SHP77 (cell line): ENCODE measurements at regions not wholly inside any gene's neighbourhood (a gene's known extent, or its start where the extent isn't known, plus 50 kb on each side); places are given as distances from the start of the nearest gene placed in this dataset.
A peak's percentile ranks its signal among the peaks of the same experiment; 100 is the strongest.
"Not testable (repeated sequence)": the region's sequence is repeated elsewhere in the genome, so short reads cannot be mapped to it uniquely, and the experiment has no call there.

Experiments
- DNase-seq, 2 experiments: peaks; one replicate each; lab custom pipeline; 2025; lab: John Stamatoyannopoulos, UW

GRCh38 chr4:64967286-64967685, 558.0 kb upstream of the TECRL start:
- DNase-seq: no peak

DNA sequence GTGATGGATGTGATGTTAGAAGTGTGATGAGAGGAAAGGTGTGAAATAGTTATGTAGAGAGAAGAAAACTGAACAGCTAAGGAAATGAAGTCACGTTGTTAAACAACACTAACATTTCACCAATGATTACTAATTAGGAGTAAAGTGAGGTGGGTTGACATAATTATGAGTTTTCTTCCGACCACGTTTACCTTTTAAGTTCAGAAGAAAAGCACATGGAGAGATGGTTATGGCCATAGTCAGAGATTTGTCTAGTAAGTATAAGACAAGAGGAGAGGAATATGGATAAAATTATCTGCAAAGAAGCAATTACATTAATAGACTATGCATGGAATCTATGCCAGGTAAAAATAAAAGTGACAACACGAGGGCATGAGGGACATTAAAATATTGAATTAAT, 551.3 kb upstream of the TECRL start:
- no peak for DNase-seq

DNA sequence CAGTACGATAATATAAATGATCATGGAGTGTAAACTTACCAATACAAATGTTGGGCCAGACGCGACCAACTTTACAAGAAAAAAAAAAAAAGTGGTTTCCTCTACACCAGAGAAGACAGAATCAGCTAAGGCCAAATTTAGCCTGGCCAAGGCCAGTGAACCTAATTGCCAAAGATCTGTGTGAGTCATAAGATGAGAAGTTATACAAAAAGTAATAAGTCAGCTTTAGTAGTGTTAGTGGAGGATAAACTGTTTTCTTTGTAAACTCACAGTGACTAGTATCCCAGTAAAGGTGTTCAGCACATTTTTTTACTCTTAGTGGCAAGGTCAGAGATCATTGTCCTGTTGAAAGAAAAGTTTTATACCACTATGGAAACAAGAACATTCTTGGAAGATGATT, 531.4 kb upstream of the TECRL start:
- no peak for DNase-seq

- no peak for DNase-seq
Measured at GRCh38 chr4:64935469-64936001, 526.3 kb upstream of the TECRL start.

- DNase-seq: no peak
Measured at GRCh38 chr4:64911846-64912245, 502.6 kb upstream of the TECRL start.

DNA sequence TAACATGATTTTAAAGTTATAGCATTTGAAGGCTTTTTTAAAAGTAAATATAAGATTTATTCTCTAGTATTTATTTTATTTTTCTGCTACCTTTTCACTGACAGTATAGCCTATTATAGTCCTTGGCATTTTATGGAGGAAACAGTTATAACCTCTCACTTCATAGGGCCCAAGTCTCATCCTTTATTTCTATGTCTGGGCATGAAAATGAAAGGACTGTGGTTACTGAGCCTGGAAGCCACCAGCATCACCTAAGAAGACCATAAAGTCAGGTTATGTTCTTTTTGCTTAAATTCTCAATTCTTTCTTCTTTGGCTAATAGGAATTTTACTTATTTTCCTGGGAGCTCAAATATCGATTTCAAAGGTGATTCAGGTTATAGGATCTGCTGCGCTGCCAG, 494.7 kb upstream of the TECRL start:
- DNase-seq: no peak

GRCh38 chr4:64899563-64899962, 490.3 kb upstream of the TECRL start:
- DNase-seq: no peak

DNA sequence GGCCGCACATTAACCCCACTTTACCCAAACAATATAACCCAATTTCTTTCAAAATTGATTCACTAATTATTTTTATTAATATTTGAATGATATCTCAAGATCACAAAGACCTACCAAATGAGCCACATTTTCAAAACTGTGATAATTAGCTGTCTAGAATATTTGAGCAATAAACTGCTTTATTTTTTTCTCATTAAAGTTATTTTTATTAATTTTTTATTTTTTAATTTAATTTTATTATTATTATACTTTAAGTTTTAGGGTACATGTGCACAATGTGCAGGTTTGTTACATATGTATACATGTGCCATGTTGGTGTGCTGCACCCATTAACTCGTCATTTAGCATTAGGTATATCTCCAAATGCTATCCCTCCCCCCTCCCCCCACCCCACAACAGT, 489.8 kb upstream of the TECRL start:
- DNase-seq: not testable (repeated sequence)

GRCh38 chr4:64897683-64898082, 488.4 kb upstream of the TECRL start:
- DNase-seq: no peak

GRCh38 chr4:64895031-64895430, 485.8 kb upstream of the TECRL start:
- no peak for DNase-seq

DNA sequence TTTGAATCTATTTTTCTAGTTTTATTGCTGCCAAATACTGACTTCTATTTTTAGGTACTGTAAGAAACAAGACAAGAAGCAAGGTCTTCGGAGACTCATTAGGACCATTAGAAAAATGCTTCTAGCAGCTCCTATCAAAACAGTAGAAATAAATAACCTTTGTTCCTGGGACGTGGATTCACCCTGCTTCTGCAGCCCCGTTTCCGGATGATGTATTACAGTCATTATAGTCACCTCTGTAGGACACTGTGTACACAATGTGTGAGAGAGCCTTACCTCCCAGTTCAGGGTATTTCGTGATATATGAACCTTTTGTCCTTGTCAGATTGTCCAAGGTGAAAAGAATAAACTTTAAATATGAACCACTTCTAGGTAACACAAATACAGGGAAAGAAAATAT, 484.0 kb upstream of the TECRL start:
- peak; percentile 80 to 83 for DNase-seq

GRCh38 chr4:64889906-64890610, 480.8 kb upstream of the TECRL start:
- DNase-seq: no peak

DNA sequence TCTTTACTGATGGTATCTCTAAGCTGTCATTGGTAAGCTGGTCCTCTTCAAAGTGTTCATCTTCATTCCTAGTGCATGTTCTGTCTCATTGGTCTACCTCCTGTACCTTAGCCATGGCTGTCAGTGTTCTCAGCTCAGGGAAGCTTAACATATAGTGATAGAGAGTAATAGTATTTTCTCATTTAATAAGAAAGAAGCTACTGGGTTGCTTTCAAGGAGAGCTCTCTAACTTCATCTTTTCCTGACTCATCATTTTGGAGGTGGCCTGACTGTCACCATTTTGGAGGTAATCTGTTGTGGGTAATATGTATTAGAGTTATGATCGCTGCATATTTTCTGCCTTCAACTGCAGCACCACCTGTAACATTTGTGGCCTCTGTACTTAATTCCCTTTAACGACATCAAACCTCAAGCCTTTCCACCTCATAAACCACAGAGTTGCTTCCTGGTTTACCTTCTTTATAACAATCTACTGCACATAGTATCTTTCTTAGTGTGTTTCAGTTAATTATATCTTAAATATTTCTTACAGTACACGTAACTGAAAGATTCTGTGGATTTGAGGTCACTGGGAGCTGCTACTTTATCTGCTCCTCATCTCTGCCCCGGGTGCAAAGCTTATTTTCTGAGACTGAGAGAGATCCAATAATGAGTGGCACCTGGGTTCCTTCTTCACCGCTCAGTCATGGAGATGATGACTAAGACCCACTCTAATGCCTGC, 474.0 kb upstream of the TECRL start:
- DNase-seq: no peak

DNA sequence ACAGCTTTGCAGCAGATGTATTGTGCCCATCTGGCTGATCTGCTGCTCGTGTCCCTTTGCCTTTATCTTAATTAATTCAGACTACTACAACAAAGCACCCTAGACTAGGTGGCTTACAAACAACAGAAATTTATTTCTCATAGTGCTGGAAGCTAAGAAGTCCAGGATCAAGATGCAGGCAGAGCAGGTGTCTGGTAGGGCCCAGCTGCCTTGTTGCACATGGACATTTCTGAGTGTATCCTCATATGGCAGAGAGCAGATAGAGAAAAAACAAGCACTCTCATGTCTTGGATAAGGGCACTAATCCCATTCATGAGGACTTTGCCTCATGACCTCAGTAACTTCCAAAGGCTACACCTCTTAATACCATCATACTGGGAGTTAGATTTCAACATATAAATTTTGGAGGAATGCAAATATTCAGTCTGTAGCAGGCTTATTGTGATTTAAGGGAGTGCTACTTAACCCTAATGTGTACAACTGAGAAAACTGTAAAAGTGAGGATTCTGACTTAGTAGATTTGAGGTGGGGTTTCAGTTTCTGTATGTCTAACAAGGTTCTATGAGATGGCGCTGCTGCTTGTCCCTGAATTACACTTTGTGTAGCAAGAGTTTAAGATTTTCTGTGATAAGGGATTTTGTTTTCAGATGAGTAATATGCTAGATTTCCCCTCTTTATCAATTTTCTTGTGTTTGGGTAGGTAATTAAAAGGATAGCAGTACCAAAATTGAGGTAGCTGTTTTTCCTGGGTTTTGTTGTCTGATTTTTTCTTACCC, 473.2 kb upstream of the TECRL start:
- peak; percentile 4 to 12 for DNase-seq

DNA sequence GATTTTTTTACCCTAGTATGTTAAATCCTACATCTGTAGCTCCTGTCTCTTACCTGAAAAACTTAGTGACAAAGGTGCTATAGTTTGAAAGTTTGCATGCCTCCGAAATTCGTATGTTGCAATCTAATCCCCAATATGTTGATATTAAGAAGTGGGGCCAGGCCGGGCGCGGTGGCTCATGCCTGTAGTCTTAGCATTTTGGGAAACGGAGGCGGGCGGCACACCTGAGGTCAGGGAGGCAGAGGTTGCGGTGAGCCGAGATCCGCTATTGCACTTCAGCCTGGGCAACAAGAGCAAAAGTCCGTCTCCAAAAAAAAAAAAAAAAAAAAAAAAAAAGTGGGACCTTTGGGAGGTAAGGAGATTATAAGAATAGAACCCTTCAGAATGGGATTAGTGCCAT, 471.3 kb upstream of the TECRL start:
- no peak for DNase-seq

GRCh38 chr4:64876021-64876420, 466.8 kb upstream of the TECRL start:
- no peak for DNase-seq

DNA sequence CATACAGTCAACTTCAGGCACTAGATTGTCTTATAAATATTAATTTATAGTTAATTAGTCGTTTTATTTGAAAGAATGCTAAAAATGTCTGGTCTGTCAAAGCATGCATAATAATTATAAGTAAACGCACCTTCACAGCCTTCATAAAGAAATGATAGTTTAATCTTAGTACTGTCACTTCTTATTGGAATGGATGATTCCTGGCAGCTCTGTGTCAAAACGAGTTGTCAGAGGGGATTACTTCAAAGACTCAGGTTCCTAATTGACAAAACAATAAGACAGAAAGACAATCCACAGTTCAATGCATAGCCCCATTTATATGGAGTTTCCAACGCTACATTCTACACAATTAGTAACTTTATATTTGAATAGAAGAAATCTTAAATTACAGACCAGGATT, 461.3 kb upstream of the TECRL start:
- no peak for DNase-seq

DNA sequence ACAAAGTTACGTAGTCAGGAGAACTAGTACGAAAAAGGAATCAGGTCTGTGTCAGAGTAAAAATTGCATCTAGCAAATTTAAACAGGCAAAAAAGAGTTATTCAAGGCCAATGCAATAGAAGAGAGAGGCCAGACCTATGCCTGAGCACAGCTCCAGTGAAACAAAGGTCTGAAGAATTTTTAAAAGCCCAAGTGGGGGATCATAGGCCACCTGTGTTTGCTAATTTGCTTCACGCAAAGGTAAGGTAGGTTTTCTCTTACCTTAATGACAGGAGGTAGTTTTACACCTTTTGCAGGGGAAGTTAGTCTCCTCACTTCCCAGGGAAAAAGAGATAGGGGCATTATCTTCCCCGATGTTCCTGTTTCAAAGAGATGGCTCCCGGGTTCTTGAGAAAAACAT, 448.6 kb upstream of the TECRL start:
- no peak for DNase-seq

DNA sequence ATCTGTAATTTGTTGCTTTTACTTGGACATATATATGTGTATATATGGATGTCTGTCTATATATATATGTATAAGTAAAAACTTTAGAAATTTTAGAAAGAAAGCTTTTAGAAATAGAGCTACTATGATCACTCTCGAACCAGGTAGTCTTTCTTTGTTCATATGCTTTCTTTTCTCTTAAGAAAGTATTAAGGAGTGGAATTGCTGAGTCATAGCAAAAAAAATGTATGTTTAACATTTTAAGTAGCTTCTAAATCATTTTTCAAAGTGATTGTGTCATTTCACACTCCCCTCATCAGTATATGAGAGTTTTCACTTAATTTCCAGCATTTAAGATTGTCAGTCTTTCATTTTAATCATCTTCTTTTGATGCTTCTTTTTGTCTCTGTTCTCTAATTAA, 447.9 kb upstream of the TECRL start:
- no peak for DNase-seq

GRCh38 chr4:64846417-64846816, 437.2 kb upstream of the TECRL start:
- DNase-seq: no peak

DNA sequence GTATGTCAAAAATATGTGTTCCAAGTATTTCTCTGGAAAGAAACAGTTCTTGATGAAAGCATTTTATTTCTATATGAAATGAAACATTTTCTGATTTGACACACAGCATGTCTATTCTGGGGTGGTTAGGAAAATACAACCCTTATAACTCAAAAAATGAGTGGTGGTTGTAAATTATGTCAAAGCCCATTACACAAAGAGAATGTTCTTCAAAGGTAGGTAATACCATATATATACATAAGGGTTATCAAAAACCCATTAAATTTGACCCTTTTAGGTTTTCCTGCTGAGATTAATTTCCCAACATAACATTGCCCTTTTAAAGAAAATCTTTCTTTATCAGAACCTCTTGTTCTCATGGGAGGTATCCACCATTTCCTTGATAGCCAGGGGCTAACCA, 420.5 kb upstream of the TECRL start:
- DNase-seq: no peak

- no peak for DNase-seq
Measured at GRCh38 chr4:64824591-64824990, 415.3 kb upstream of the TECRL start.

GRCh38 chr4:64822405-64822804, 413.2 kb upstream of the TECRL start:
- DNase-seq: peak in 1 of 2 experiments; percentile 3
